HG03442 (cell line): ENCODE measurements at regions not wholly inside any gene's neighbourhood (a gene's known extent, or its start where the extent isn't known, plus 50 kb on each side); places are given as distances from the start of the nearest gene placed in this dataset.

Experiments used
- ATAC-seq: cut with Tn5 transposase; IDR thresholded peaks from one replicate; pipeline ENCODE4 v1.9.1; 2021; ENCODE audit warnings: mild to moderate bottlenecking, moderate library complexity; ENCODE audit not compliant: unreplicated experiment

DNA sequence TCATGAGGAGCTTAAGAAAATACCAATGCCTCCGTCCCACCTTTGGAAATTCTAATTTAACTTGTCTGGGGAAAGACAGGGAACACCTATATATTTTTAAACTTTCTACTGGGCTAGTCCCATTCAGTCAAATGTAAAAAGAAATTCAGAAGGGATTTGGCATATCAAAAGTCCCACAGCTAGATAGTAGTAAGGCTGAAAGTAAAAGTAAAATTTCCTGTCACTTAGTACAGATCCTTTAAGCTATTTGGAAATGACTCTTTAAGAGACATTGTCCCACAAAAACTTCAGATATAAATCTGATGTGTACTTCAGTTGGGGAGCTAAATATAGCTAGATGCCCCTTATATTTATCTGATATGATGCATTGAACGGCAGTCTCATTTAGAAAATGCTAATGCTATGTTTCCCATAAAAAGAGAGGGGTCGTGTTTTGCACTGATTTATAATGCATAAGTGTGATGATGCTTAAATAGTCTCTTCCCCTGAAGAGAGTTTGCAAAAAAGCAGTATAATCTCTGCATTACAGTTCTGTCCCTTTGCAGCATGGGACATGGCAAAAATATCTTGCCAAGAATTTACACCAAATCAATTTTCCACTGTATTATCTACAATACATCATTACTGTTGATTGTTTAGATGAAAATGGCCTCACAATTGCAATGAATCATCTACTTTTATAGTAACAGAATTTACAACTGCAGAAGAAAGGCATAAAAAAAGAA is 860.8 kb upstream of the MAP3K7 start:
- ATAC-seq, result peak; percentile 63

DNA sequence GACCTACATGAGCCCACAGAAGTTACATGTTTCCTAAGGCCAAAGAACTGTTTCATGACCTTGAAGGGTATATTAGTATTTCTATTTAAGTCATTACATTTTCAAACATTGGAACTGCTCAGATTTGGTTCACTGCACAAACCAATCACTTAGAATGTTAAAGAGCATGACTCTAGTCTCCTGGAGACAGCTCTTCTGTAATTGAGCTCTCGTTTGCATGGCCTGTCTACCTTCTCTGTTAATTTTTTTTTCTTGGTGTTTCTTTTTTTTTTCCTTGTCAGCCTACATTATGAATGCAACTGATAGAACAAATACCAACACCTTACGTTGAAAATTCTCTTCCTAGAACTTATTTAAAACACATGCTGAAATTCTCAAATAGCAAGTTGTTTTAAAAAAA is 860.2 kb upstream of the MAP3K7 start:
- no peak for ATAC-seq

DNA sequence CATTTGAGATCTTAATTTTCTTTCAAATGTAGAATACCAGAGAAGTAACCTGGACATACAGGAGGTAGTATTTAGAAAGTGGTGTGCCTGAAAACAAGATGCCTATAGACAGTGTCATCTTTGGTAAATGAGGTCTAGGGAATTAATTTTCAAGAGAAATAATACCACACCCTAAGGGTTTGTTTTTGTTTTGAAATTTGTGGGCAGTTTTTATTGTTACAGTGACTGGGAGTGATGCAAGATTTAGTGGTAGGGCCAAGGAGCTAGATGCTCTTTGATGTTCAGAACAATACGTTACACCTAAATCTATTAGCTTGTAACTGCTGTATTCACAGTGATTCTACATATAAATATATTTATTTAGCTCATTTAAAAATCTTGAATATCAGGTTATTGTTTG is 856.5 kb upstream of the MAP3K7 start:
- ATAC-seq, result no peak

- no peak for ATAC-seq
Measured at GRCh38 chr6:91442342-91442741, 855.5 kb upstream of the MAP3K7 start.

DNA sequence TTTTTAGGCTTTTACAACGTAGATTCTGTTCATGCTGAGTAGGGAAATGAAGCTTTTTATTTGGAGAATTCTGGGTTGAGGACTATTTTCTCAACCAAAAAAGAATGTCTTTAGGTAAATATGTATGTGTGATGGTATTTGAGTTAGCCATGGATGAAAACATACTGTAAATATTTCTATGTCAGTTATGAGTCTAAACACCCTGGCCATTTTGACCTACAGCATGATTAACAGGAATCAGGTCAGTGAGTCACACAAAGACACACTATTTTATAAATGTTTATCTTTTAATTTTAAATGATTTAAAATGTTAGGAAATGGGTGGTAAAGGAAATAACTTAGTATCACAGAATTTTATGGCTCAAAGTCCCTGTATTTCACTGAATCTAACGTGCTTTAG is 851.7 kb upstream of the MAP3K7 start:
- no peak for ATAC-seq

DNA sequence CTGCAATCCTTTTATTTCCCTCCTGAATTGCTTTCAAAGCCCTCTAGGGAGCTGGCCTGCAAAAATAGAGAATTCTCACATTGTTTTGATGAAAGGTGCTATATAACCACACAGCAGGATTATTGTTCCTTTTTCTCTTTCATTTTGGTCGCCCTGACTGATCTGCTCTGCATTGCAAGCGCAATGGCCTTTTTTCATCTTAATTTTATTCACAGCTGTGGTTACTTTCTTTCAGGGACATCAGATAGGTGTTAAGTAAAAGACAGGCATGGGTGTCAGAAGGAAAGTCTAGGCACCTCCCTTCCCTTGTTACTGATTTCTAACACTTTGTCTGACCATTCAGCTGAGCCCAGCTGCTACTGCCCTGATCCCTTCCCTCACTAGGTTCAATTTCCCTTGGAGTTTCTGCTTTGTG is 850.5 kb upstream of the MAP3K7 start:
- no peak for ATAC-seq

DNA sequence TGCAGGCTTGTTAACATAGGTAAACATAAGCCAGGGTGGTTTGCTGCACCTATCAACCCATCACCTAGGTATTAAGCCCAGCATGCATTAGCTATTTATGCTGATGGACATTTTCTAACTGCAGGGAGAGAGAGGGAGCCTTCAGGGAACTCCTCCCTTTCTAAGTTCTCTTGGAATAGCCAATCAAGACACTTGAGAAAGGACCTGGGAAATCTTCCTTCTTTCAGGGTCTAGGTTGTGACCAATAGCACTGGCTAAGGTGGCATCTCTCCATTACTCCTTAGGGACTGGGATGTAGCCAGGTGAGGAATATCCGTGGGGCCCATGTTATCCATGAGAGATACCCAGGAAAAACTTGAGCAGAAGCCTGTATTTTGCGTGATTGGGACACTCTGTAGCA is 849.6 kb upstream of the MAP3K7 start:
- ATAC-seq, result no peak

GRCh38 chr6:91435630-91436029 is 848.8 kb upstream of the MAP3K7 start:
- no peak for ATAC-seq

DNA sequence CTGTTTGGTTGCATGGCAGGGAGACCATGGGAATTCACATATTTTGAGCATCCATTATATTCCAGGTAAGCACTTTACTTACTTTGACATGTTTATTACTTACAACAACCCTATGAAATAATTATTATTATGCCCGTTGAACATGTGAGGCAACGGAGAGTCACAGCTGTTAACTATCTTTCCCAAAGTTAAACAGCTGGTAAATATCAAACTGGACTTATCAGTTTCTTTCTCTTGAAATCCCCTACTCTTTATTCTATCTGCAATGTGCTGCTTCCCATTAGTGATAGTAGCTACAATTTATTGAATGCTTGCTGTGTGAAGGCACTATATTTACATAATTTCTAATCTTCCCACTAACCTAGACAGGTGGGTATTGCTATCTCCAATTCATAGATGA is 847.7 kb upstream of the MAP3K7 start:
- no peak for ATAC-seq

DNA sequence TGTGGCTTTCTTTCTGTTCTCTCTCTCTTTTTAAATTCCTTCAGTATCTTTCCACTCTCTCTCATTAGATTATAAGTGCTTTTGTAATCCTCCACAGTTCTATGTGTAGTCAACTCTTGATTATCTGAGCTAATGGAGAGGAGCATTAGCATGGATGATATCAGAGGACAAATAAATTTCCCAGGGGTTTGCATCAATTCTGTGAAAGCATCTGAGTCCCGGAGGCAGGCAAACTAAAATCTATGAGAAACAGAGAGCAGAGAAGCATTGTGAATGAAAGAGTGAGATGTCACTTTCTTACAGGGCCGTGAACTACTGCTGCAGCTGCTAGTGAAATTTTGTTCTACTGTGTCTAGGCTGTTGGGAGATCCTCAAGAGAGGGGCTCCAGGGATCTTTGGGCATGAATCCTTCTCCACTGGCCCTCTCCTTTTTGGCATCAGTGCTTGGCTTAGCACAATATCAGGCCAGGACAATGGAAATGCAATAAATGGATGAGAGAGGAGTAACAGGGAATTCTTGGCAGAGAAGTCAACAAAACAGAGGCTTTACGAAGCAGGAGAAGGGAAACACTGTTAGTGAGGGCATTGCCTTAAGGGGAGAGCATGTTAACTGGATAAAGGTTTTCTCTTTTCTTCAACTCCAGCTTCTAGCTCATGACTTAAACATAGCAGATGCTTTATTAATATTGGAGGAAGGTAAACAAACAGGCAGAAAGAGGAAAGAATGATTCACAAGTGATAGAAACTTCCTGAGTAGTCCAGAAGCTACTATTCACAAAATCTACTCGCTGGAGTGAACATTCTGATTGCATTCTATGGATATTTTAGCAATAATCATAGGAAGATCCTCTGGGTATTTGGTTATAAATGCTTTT is 847.0 kb upstream of the MAP3K7 start:
- no peak for ATAC-seq

- ATAC-seq, result no peak
Measured at GRCh38 chr6:91428953-91429560, 842.2 kb upstream of the MAP3K7 start.

- ATAC-seq, result no peak
Measured at GRCh38 chr6:91428296-91428695, 841.4 kb upstream of the MAP3K7 start.

DNA sequence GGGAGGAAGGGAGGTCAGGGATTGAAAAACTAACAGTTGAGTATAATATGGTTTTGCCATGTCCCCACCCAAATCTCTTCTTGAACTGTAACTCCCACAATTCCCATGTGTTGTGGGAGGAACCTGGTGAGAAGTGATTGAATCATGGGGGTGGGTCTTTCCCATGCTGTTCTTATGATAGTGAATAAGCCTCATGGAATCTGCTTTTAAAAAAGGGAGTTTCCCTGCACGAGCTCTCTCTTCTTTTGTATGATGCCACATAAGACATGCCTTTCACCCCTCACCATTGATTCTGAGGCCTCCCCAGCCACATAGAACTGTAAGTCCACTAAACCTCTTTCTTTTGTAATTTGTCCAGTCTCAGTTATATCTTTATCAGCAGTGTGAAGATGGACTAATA is 833.4 kb upstream of the MAP3K7 start:
- no peak for ATAC-seq

GRCh38 chr6:91415031-91415605 is 828.2 kb upstream of the MAP3K7 start:
- no peak for ATAC-seq

GRCh38 chr6:91412532-91412931 is 825.7 kb upstream of the MAP3K7 start:
- no peak for ATAC-seq

- no peak for ATAC-seq
Measured at GRCh38 chr6:91407706-91408105, 820.8 kb upstream of the MAP3K7 start.

- ATAC-seq, result no peak
Measured at GRCh38 chr6:91392951-91393350, 806.1 kb upstream of the MAP3K7 start.

GRCh38 chr6:91387290-91388059 is 800.6 kb upstream of the MAP3K7 start:
- ATAC-seq, result no peak

DNA sequence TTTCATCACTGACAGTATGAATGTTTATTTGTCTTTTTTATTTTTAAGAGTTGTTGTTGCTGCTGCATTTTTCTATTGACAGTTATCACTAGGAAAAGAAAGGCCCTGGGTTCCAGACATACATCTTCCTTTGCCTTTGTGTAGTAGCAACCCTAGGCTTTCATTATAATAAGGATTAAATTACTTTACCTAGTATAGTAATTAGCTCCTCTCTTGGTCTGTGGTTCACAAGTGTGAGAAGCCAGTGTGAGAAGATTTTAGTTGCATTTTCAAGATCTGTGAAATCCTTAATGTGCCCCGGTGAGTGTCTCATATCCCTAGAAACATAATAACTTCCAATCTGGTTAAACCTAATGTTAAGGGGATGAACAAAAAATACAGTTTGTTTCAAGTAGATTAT is 799.3 kb upstream of the MAP3K7 start:
- ATAC-seq, result no peak

DNA sequence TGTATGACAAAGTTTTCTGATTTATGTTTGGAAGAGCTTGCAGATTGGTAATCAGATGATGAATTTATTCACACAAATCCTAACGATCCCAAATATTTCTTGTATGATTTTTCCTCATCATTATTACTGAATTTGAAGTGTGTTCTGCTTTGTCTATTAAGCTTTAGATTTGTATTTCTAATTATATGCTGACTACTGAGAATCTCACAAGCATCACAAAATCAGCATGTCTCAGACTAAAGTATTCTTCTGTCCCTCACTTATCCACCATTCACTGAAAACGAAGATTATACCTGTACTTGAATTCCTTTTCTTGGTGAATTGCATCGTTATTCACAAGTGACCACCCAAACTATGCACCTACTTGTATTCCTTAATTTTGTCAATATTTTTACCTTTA is 796.3 kb upstream of the MAP3K7 start:
- no peak for ATAC-seq

DNA sequence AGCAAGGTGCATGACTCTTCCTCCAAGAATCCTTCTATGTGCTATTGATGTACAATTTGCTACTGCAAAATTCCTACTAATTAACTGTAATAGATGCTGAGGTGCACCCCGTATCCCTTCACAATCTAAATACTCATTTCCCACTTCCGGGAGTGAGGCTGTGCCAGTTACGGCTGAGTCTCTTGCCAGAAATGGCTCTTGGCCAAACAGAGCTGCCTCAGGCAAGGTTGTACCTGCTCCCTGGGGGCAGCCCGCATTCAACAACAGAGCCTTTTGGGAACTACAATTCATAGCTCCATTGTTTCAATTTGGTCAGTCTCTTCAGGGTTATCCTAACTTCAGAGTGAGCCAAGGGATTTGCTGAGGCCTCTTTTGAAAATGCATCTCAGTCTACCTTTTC is 789.8 kb upstream of the MAP3K7 start:
- ATAC-seq, result no peak
